ENCODE measurements at regions not wholly inside any gene's neighbourhood (a gene's known extent, or its start where the extent isn't known, plus 50 kb on each side); places are given as distances from the start of the nearest gene placed in this dataset.

- no peak for TF ChIP-seq NFIC (IDR thresholded peaks at IDR 0.05)
- TF ChIP-seq, protein P1, sequence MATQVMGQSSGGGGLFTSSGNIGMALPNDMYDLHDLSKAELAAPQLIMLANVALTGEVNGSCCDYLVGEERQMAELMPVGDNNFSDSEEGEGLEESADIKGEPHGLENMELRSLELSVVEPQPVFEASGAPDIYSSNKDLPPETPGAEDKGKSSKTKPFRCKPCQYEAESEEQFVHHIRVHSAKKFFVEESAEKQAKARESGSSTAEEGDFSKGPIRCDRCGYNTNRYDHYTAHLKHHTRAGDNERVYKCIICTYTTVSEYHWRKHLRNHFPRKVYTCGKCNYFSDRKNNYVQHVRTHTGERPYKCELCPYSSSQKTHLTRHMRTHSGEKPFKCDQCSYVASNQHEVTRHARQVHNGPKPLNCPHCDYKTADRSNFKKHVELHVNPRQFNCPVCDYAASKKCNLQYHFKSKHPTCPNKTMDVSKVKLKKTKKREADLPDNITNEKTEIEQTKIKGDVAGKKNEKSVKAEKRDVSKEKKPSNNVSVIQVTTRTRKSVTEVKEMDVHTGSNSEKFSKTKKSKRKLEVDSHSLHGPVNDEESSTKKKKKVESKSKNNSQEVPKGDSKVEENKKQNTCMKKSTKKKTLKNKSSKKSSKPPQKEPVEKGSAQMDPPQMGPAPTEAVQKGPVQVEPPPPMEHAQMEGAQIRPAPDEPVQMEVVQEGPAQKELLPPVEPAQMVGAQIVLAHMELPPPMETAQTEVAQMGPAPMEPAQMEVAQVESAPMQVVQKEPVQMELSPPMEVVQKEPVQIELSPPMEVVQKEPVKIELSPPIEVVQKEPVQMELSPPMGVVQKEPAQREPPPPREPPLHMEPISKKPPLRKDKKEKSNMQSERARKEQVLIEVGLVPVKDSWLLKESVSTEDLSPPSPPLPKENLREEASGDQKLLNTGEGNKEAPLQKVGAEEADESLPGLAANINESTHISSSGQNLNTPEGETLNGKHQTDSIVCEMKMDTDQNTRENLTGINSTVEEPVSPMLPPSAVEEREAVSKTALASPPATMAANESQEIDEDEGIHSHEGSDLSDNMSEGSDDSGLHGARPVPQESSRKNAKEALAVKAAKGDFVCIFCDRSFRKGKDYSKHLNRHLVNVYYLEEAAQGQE (IDR thresholded peaks at IDR 0.05; ENCODE audit: low read depth): no peak
- TF ChIP-seq TCF12 (IDR thresholded peaks at IDR 0.05; ENCODE audit: low read depth): no peak
- no peak for TF ChIP-seq MAX (IDR thresholded peaks at IDR 0.05)
- no peak for TF ChIP-seq CREB1 (IDR thresholded peaks at IDR 0.05; ENCODE audit: low read depth)
- no peak for TF ChIP-seq TAF1 (IDR thresholded peaks at IDR 0.05; ENCODE audit: low read depth)
These were observed 84.9 kb upstream of the ZNF716 start for GRCh38 chr7:57364933-57365710.
